ENCODE measurements at regions not wholly inside any gene's neighbourhood (a gene's known extent, or its start where the extent isn't known, plus 50 kb on each side); places are given as distances from the start of the nearest gene placed in this dataset.

DNA sequence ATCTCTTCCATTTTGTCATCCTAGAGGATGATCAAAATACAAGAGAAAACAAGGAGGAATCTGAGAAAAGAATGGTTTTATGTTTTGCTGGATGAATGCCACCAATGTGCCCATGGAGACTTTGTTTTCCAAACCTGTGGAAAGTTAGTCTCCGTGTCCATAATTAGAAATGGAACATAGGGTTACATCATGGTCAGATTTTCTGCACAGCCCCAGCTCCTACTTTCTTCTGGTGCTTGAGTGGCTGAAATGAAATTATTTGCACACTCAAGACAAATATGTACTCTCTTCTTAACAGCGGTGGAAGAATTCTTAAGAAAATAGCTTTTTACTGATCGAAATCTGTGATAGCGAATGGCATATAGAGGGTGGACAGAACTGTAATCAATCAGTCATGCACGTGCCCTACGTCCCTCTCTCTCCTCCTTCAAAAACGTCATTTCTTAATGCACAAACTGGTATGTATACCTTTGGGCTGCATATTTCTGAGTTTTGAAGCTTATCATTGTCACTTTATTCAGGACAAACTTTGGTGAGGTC lies 825.2 kb downstream of the AACS start:
- TF ChIP-seq, protein P1, sequence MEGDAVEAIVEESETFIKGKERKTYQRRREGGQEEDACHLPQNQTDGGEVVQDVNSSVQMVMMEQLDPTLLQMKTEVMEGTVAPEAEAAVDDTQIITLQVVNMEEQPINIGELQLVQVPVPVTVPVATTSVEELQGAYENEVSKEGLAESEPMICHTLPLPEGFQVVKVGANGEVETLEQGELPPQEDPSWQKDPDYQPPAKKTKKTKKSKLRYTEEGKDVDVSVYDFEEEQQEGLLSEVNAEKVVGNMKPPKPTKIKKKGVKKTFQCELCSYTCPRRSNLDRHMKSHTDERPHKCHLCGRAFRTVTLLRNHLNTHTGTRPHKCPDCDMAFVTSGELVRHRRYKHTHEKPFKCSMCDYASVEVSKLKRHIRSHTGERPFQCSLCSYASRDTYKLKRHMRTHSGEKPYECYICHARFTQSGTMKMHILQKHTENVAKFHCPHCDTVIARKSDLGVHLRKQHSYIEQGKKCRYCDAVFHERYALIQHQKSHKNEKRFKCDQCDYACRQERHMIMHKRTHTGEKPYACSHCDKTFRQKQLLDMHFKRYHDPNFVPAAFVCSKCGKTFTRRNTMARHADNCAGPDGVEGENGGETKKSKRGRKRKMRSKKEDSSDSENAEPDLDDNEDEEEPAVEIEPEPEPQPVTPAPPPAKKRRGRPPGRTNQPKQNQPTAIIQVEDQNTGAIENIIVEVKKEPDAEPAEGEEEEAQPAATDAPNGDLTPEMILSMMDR (IDR thresholded peaks at IDR 0.05; ENCODE audit: insufficient read depth, low read depth, low read length), result no peak
- DNase-seq (ENCODE audit: low read depth), result no peak
- H3K4me3 ChIP-seq (ENCODE audit: low read depth, low read length), result no peak overlapping the region

DNA sequence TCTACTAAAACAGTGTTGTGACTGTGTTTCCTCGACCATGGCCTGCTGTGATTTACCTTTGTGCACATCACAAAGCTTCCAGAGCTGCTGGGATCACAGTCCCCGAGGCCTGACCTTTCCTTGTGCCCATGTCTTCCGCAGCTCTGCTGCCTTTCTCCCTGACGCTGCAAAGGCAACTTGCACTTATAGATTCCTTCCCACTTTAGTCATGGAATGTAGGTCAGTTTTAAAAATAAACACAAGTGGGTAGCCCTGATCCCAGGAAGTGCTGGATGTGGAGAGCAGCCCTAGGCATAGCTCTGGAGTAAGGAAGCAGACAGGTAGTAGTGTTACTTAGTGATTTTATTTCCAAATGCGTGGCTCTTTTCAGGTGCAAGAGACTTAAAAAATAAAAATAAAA lies 825.7 kb downstream of the AACS start:
- TF ChIP-seq, protein P1 (IDR thresholded peaks at IDR 0.05; ENCODE audit: insufficient read depth, low read depth, low read length), result no peak
- DNase-seq (ENCODE audit: low read depth), result no peak
- no peak overlapping the region for H3K4me3 ChIP-seq (ENCODE audit: low read depth, low read length)

DNA sequence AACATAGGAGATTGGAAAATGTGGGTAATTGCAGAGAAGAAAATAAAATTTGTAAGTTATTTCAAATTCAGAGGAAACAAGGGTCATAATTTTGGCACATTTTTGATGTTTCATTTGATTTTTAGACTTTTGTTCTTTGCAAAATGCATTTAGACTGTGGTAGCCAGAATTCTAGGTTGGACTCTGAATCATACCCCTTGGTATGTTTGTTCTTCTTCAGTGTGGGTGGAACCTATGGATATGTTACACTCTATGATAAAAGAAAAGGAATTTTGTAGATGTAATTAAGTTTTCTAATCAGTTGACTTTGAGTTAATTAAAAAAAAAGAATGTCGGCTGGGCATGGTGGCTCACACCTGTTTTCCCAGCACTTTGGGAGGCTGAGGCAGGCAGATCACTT lies 827.0 kb downstream of the AACS start:
- no peak overlapping the region for H3K4me3 ChIP-seq (ENCODE audit: low read depth, low read length)
- DNase-seq (ENCODE audit: low read depth), result no peak
- TF ChIP-seq, protein P1 (IDR thresholded peaks at IDR 0.05; ENCODE audit: insufficient read depth, low read depth, low read length), result no peak

DNA sequence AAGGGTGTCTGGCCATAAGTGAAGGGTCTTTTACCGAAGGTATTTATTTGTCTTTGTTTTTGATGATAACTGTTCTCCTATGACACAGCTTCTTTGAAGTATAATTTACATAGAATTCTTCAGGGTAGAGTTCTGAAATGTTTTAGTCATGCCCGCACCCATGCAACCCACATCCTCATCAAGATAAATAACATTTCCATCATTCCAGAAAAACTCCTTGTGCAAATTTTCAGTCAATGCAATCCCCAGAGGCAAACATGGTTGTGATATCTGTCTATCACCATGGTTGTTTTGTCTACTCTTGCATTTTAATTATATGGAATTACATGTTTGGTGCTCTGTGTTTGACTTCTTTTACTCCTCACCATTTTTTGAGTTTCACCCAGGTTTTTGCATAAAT lies 837.8 kb downstream of the AACS start:
- no peak for DNase-seq (ENCODE audit: low read depth)
- no peak overlapping the region for H3K4me3 ChIP-seq (ENCODE audit: low read depth, low read length)
- TF ChIP-seq, protein P1 (IDR thresholded peaks at IDR 0.05; ENCODE audit: insufficient read depth, low read depth, low read length), result no peak

DNA sequence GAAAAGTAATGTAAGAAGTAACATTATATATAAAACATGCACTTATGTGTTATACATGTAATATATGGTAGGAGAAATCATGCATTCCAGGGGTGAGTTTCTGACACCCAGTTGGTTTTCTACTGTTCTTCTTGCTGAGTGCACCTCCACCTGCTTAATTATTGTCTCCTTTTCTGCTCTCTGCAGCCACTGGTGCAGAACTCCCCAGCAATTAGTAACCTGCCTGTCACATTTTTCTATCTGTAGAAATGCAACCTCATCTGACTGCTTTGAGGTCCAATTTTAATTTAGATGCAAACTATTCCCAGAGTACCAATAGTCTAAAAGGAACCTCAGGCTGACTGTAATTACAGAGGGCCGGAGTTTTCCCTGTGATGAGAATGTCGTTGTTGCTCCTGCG lies 842.1 kb downstream of the AACS start:
- DNase-seq (ENCODE audit: low read depth), result no peak
- H3K4me3 ChIP-seq (ENCODE audit: low read depth, low read length), result no peak overlapping the region
- TF ChIP-seq, protein P1 (IDR thresholded peaks at IDR 0.05; ENCODE audit: insufficient read depth, low read depth, low read length), result no peak

DNA sequence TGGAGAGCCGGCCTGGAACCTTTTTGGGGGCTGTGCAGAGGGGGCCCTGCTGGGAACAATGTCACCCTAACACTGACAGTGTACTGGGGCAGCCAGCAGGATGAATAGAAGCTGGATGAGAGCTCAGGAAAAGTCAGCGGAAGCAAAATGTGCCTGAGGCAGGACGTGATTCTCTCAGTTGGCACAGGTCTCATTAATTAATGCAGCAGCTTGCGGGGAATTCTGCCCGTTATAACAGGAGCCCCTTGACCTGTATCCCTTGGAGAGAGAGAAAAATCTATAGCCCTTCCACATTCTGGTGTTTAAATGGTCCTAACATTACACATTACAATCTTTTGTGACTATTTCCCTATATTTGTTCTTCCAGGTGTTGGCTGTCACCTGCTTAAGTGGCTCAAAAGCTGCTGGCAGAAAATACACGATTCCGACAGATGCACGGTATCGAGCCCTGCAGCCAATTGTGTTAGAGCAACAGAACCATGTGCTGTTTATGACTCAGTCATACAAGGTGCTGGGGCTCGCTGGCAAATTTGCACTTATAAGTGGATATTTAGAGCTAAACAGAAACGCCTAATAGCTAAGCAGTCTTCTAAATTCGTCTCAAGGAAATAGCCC lies 854.7 kb downstream of the AACS start:
- no peak overlapping the region for H3K4me3 ChIP-seq (ENCODE audit: low read depth, low read length)
- no peak for DNase-seq (ENCODE audit: low read depth)
- TF ChIP-seq, protein P1 (IDR thresholded peaks at IDR 0.05; ENCODE audit: insufficient read depth, low read depth, low read length), result no peak

DNA sequence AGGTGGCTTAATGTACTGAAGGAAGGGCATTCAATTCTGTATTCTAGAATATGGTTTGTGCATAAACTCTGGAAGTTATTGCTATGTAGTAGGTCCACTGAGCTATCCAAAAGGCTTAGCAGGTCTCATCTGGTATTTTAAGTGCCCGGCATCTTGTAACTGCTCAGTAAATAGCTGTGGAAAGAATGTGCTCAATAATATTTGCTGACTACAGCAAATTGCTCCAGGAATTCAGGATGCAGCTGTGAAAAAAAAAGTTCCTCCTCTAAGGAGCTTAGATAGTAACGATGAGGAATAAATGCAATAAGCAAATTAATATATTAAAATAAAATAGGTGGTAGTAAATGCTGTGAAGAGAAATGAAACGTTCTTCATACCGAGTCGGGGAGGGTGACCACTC lies 857.1 kb downstream of the AACS start:
- no peak for DNase-seq (ENCODE audit: low read depth)
- no peak overlapping the region for H3K4me3 ChIP-seq (ENCODE audit: low read depth, low read length)
- TF ChIP-seq, protein P1 (IDR thresholded peaks at IDR 0.05; ENCODE audit: insufficient read depth, low read depth, low read length), result no peak
